ENCODE measurements at regions not wholly inside any gene's neighbourhood (a gene's known extent, or its start where the extent isn't known, plus 50 kb on each side); places are given as distances from the start of the nearest gene placed in this dataset.
"Not testable (repeated sequence)": the region's sequence is repeated elsewhere in the genome, so short reads cannot be mapped to it uniquely, and the experiment has no call there.

GRCh38 chr6:85035766-85036165 lies 271.4 kb upstream of the TBX18 start:
- DNase-seq (ENCODE audit: low read depth in 1 of 2, low spot score in 1 of 2) = no peak

GRCh38 chr6:85033547-85033946 lies 269.1 kb upstream of the TBX18 start:
- no peak for DNase-seq (ENCODE audit: low read depth in 1 of 2, low spot score in 1 of 2)

- DNase-seq (ENCODE audit: low read depth in 1 of 2, low spot score in 1 of 2) = no peak
These were observed 261.6 kb upstream of the TBX18 start for GRCh38 chr6:85026021-85026420.

- DNase-seq (ENCODE audit: low read depth in 1 of 2, low spot score in 1 of 2) = no peak
These were observed 259.3 kb upstream of the TBX18 start for GRCh38 chr6:85023721-85024120.

GRCh38 chr6:85017352-85017751 lies 253.0 kb upstream of the TBX18 start:
- no peak for DNase-seq (ENCODE audit: low read depth in 1 of 2, low spot score in 1 of 2)

- no peak for DNase-seq (ENCODE audit: low read depth in 1 of 2, low spot score in 1 of 2)
These were observed 252.3 kb upstream of the TBX18 start for GRCh38 chr6:85016726-85017125.

- no peak for DNase-seq (ENCODE audit: low read depth in 1 of 2, low spot score in 1 of 2)
These were observed 251.1 kb upstream of the TBX18 start for GRCh38 chr6:85015396-85015990.

GRCh38 chr6:85010865-85011264 lies 246.5 kb upstream of the TBX18 start:
- DNase-seq (ENCODE audit: low read depth in 1 of 2, low spot score in 1 of 2) = no peak

- DNase-seq (ENCODE audit: low read depth in 1 of 2, low spot score in 1 of 2) = no peak
These were observed 244.1 kb upstream of the TBX18 start for GRCh38 chr6:85008296-85009009.

- DNase-seq (ENCODE audit: low read depth in 1 of 2, low spot score in 1 of 2) = no peak
These were observed 242.0 kb upstream of the TBX18 start for GRCh38 chr6:85006362-85006761.

GRCh38 chr6:85005494-85005893 lies 241.1 kb upstream of the TBX18 start:
- DNase-seq (ENCODE audit: low read depth in 1 of 2, low spot score in 1 of 2) = no peak

- DNase-seq (ENCODE audit: low read depth in 1 of 2, low spot score in 1 of 2) = no peak
These were observed 240.1 kb upstream of the TBX18 start for GRCh38 chr6:85004361-85004995.

GRCh38 chr6:85002847-85003246 lies 238.4 kb upstream of the TBX18 start:
- DNase-seq (ENCODE audit: low read depth in 1 of 2, low spot score in 1 of 2) = no peak

GRCh38 chr6:85000001-85000400 lies 235.6 kb upstream of the TBX18 start:
- DNase-seq (ENCODE audit: low read depth in 1 of 2, low spot score in 1 of 2) = no peak

GRCh38 chr6:84998223-84998622 lies 233.8 kb upstream of the TBX18 start:
- DNase-seq (ENCODE audit: low read depth in 1 of 2, low spot score in 1 of 2) = no peak

- DNase-seq (ENCODE audit: low read depth in 1 of 2, low spot score in 1 of 2) = not testable (repeated sequence)
These were observed 224.4 kb upstream of the TBX18 start for GRCh38 chr6:84988766-84989165.

GRCh38 chr6:84985490-84985889 lies 221.1 kb upstream of the TBX18 start:
- DNase-seq (ENCODE audit: low read depth in 1 of 2, low spot score in 1 of 2) = not testable (repeated sequence)

GRCh38 chr6:84979541-84979940 lies 215.1 kb upstream of the TBX18 start:
- DNase-seq (ENCODE audit: low read depth in 1 of 2, low spot score in 1 of 2) = no peak

GRCh38 chr6:84977363-84977705 lies 212.9 kb upstream of the TBX18 start:
- no peak for DNase-seq (ENCODE audit: low read depth in 1 of 2, low spot score in 1 of 2)

GRCh38 chr6:84976526-84977362 lies 212.3 kb upstream of the TBX18 start:
- no peak for DNase-seq (ENCODE audit: low read depth in 1 of 2, low spot score in 1 of 2)

- DNase-seq (ENCODE audit: low read depth in 1 of 2, low spot score in 1 of 2) = no peak
These were observed 210.9 kb upstream of the TBX18 start for GRCh38 chr6:84975316-84975715.

- no peak for DNase-seq (ENCODE audit: low read depth in 1 of 2, low spot score in 1 of 2)
These were observed 209.2 kb upstream of the TBX18 start for GRCh38 chr6:84973606-84974005.
